ENCODE measurements at regions not wholly inside any gene's neighbourhood (a gene's known extent, or its start where the extent isn't known, plus 50 kb on each side); places are given as distances from the start of the nearest gene placed in this dataset.
A peak's percentile ranks its signal among the peaks of the same experiment; 100 is the strongest.

- DNase-seq = no peak
Observed at GRCh38 chr11:119545978-119546915, 123.3 kb upstream of the THY1 start.

DNA sequence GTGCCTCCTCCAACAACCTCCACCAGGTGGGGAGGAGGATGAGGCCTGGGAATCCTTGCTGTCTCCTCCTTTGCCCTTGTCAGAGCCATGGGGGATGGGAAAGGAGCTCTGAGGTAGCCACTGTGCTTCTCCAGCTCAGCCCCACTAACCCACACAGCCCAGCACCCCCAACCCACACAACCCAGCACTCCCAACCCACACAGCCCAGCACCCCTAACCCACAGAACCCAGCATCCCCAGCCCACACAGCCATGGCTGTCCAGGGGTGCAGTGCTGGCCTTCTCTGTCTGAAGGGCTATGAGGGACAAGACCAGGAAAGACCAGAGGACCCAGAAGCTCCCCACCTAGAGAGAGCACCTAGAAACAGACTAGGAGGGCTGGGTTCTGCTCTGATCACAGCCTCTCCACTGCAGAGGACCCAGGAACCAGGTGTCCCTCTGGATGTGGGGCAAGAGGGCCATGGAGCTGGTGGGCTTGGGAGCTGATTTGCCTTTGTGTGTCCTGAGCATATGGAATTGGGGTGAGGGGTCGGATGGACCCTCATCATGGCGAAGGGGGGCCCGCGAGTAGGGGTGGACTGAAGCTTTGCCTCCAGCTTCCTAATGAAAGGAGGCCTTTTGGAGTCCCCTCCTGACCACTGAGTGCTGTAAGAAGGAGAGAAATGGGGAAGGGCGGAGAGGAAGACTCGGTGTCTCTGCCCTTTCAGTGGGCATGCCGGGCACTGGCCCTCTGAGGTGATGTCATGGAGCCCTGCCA is 117.6 kb upstream of the THY1 start:
- no peak for DNase-seq

- DNase-seq = no peak
Observed at GRCh38 chr11:119539583-119539982, 116.6 kb upstream of the THY1 start.

DNA sequence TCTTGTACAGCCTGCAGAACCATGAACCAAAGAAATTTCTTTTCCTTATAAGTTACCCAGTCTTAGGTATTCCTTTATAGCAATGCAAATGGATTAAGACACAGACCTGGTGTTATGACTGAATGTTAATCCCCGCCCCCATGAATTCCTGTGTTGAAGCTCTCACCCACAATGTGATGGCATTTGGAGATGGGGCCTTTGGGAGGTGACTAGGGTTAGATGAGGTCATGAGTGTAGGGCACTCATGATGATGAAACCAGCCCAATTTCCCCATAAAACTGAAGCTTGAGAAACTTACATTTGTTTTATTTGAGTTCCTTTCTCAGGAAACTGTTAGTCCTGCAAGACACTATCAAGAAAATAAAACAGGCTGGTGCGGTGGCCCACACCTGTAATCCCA is 115.8 kb upstream of the THY1 start:
- no peak for DNase-seq

DNA sequence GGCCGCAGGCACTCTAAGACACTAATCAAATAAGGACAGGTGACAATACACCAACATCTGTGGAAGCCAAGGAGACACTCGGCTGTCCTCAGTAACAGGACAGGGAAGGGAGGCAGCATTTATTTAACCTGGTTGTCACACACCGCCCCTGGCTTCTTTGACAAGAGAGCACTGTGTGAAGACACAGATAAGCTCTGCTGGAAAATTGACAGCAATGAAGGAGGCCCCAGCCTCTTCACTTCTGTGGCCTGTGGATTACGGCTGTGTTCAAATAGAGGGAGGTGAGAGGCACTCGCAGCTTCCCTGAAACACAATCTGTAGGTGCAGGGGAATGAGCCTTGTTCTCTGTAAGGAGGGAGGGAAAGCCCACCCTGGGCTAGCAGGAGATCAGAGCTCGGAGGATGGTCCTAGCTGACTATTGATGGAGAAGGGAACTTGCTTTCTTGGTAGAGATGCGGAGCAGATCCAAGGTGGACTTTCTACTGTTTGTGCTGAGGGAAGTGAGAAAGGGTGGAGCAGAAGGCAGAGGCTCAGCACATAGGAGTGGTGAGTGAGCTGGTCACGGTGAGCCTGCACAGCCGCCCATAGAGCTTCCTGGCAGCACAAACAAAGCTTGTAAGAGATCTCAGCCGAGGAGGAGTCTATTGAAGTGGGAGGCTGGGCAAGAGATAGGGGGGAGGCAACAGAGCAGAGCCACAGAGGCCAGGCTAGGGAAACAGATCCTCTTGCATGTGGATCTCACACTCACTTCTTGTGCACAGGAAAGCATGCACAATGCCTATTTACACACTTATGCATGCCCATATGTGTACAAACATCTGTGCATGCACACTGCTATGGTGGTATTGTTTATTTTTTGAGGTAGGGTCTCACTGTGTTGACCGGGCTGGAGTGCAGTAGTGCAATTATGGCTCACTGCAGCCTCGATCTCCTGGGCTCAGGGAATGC is 114.6 kb upstream of the THY1 start:
- DNase-seq = no peak

DNA sequence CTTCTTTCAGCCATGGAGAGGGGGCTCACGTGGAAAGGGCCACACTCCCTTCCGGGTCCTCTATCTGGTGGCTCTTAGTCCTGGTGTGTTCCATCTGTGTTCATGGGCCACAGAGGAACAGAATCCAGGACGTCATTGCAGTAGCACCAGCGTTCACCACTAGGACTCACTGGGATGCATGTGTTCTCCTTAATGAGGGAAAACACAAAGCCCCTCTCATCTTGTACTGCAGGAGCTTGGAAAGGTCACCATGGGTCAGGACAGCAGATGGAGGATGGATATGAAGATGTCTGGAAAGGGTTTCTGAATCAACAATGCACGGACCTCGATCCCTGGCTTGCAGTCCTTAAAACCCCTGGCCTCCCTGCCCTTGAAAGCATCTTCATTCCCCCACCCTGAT is 113.8 kb upstream of the THY1 start:
- DNase-seq = no peak

GRCh38 chr11:119533921-119534736 is 111.2 kb upstream of the THY1 start:
- DNase-seq = peak; percentile 40

DNA sequence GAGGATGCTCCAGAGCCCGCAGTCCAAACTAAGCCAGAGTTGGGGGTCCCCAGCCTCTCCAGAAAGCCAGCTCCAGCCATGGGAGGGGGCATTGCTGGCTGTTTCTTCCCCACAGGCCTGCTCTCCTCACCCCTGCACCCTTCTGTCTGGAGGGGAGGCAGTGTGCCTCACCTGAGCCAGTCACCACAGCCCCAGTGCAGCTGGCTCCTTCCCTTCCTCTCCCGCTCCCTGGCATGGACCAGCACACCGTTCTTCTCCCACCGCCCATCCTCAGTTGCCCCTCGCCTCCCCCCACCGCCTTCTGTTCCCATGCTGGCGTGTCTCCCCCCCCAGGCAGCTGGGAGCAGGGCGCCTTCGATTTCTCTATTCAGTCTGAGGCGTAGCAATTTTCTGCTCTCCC is 110.5 kb upstream of the THY1 start:
- no peak for DNase-seq

DNA sequence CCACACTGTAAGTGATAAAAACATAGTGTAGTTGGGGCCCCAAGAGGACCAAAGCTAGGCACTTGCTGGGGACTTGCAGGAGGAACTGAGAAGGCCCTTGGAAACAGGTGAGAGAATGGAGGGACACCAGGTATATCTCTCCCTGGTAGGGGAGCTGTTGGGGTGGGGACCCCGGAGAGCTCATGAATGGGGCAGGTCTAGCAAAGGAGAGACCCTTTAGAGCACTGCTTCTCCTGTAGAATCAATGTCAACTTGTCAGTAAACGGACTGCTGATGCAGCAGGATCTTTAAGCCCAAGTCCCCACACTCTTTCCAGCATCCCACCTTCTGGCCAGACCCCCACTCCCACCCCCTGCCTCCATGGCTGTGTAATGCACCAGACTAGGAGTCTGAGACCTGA is 109.6 kb upstream of the THY1 start:
- DNase-seq = no peak

- DNase-seq = no peak
Observed at GRCh38 chr11:119531623-119532022, 108.7 kb upstream of the THY1 start.

- no peak for DNase-seq
Observed at GRCh38 chr11:119531056-119531455, 108.1 kb upstream of the THY1 start.

DNA sequence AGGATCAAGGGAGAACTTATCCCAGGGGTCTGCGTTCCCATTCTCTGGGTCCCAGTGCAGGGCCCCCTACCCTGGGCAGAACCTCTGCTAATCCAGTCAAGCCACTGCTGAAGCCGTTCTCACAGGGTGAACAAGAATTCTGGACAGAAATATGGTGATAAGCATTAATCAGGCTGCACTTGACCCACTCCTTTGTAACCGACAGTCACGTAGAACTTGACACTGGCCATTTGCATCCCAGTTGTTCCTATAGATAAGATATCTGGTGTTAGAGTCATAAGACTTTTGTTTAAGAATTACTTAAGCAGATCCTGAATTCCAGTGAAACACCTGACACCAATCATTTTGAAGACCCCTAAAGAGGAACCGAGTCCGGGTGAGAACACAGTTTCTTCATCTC is 107.5 kb upstream of the THY1 start:
- no peak for DNase-seq

GRCh38 chr11:119529936-119530335 is 107.0 kb upstream of the THY1 start:
- no peak for DNase-seq

GRCh38 chr11:119529063-119529845 is 106.3 kb upstream of the THY1 start:
- DNase-seq = no peak

DNA sequence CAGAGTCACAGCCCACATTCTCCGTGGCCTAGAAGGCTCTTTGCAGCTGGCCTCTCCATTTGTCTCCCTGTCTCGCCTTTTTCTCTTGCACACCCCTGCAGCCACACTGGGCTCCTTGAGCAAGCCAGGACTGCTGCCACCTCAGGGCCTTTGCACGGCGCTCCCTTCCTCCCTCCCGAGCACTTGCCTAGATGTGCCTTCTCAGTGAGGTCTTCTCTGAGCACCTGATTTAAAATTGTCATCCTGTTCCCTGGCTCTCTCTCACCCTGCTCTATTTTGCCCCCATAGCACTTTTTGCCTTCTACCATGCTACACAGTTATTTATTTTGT is 102.9 kb upstream of the THY1 start:
- DNase-seq = no peak

DNA sequence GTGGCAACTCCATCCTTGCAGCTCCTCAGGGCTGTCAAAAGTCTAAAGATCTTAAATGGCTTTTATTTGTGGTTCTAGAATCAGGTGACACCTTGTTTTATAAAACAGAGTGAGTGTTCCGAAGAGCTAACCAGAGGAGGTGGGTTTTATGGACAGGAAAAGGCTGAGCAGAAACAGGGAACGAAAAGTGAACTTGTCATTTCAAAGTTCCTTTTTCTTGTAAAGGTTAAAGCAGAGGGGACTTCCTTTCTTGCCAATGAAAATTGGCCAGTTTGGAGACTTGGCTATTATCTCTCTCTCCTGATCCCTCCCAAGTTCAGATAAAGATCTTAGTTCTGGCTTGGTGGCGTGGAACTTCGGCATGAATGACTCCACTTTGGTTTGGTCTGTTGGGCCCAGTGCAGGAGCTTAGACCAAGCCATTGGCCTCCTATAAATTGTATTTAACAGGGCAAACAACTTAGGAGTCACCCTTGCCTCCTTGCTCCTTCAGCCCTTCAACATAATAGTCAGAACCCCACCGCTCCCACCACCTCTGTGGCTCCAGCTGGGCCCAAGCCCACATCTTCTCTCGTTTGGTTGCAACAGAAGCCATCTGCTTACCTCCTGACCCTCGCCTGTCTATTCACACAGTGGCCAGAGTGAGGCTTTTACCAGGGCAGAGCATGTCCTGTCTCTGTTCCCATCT is 102.4 kb upstream of the THY1 start:
- DNase-seq = no peak

- DNase-seq = no peak
Observed at GRCh38 chr11:119523539-119524157, 100.7 kb upstream of the THY1 start.

DNA sequence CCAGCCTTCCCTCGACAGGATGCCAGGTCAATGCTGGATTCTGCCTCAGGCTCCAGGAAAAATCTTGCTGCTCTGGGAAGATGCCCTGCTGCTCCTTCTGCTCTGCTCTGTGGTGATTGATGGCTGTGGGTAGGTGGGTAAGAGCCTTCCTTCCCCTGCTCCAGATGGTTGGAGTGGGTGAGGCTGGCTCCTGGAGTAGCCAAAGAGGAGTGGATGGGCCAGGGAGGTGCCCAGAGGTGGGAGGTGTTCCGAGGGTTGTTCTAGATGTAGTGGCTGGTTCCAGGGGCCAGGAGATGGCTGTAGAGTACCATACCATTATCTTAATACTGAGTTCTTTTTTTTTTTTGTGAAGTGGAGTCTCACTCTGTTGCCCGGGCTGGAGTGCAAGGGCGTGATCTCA is 99.6 kb upstream of the THY1 start:
- DNase-seq = no peak

GRCh38 chr11:119521551-119521950 is 98.6 kb upstream of the THY1 start:
- DNase-seq = no peak

DNA sequence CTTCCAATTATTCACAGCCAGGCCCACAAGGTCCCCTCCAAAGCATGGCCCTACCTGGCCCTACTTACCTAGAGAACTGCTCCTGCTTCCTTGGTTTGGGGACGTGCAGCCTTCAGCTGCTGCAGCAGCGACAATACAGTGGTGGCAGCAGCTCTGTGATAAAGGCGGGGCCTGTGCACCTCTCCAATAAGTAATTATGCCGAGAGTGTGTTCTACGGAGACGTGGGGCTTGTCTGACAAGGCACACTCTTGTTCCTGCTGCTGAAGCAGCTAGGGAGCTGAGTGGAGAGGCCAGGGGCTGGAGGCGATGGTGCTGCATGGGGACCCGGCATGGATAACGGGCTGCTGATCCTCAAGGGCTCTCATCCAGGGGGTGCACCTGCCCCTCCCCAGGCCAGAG is 98.0 kb upstream of the THY1 start:
- DNase-seq = no peak

All from NCI-H1694 (cell line).